ENCODE measurements at regions not wholly inside any gene's neighbourhood (a gene's known extent, or its start where the extent isn't known, plus 50 kb on each side); places are given as distances from the start of the nearest gene placed in this dataset. TPM values are rescaled to one million over a fixed set of nuclear protein-coding genes. Genes with fewer than 3 reads are reported as not detected.

Small RNAs in the stretch of these regions (small RNA-seq; reads per million reads assigned to genes)
- not detected for gene AC021506.2
